ENCODE measurements at regions not wholly inside any gene's neighbourhood (a gene's known extent, or its start where the extent isn't known, plus 50 kb on each side); places are given as distances from the start of the nearest gene placed in this dataset.
"Not testable (repeated sequence)": the region's sequence is repeated elsewhere in the genome, so short reads cannot be mapped to it uniquely, and the experiment has no call there.

DNA sequence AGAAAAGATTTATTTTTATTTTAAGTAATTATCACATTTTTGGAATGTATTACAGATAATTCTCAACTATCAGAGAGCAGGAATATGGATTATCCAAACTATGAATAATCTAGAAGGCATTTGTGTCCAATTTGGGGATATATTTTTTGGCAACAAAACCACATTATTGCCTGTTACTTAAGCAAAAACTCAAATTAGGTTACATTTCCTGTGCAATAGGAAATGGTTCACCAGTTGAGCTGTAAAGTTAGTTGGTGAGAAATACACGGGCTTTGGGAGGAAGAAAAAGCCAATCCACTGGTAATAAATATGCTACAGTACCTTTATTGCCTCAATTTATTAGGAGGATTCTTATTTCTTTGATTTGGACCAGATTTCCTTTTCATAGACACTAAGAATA lies 1075.2 kb downstream of the PCDH9 start:
- H3K36me3 ChIP-seq (ENCODE audit: control insufficient read depth, insufficient read depth, low read length) = no peaks in the 10 kb centered on the region
- no peaks in the 10 kb centered on the region for H3K9me3 ChIP-seq (ENCODE audit: control insufficient read depth, insufficient read depth, low read length)
- no peaks in the 10 kb centered on the region for H3K27me3 ChIP-seq (ENCODE audit: control insufficient read depth, insufficient read depth, low read length)
- H3K4me3 ChIP-seq (ENCODE audit: low read depth, low read length) = no peak overlapping the region
- H3K27ac ChIP-seq (ENCODE audit: low read depth, low read length) = no peak overlapping the region
- H3K4me1 ChIP-seq (ENCODE audit: control insufficient read depth, insufficient read depth, low read length) = no peaks in the 10 kb centered on the region
- H3K9ac ChIP-seq (ENCODE audit: low read depth, low read length) = no peak overlapping the region

- Histone ChIP-seq H3K27me3 (ENCODE audit: control insufficient read depth, insufficient read depth, low read length) (no peaks in the 10 kb centered on the region), H3K4me3 (ENCODE audit: low read depth, low read length) (no peak overlapping the region), H3K4me1 (ENCODE audit: control insufficient read depth, insufficient read depth, low read length) (no peaks in the 10 kb centered on the region), H3K9ac (ENCODE audit: low read depth, low read length) (no peak overlapping the region), H3K36me3 (ENCODE audit: control insufficient read depth, insufficient read depth, low read length) (no peaks in the 10 kb centered on the region), H3K9me3 (ENCODE audit: control insufficient read depth, insufficient read depth, low read length) (no peaks in the 10 kb centered on the region), H3K27ac (ENCODE audit: low read depth, low read length) (no peak overlapping the region)
Measured at GRCh38 chr13:66154354-66154753, 1075.8 kb downstream of the PCDH9 start.

- no peaks in the 10 kb centered on the region for H3K36me3 ChIP-seq (ENCODE audit: control insufficient read depth, insufficient read depth, low read length)
- no peaks in the 10 kb centered on the region for H3K9me3 ChIP-seq (ENCODE audit: control insufficient read depth, insufficient read depth, low read length)
- no peaks in the 10 kb centered on the region for H3K27me3 ChIP-seq (ENCODE audit: control insufficient read depth, insufficient read depth, low read length)
- no peaks in the 10 kb centered on the region for H3K4me1 ChIP-seq (ENCODE audit: control insufficient read depth, insufficient read depth, low read length)
- no peak overlapping the region for H3K27ac ChIP-seq (ENCODE audit: low read depth, low read length)
- no peak overlapping the region for H3K9ac ChIP-seq (ENCODE audit: low read depth, low read length)
- H3K4me3 ChIP-seq (ENCODE audit: low read depth, low read length) = no peak overlapping the region
Measured at GRCh38 chr13:66152596-66152995, 1077.5 kb downstream of the PCDH9 start.

DNA sequence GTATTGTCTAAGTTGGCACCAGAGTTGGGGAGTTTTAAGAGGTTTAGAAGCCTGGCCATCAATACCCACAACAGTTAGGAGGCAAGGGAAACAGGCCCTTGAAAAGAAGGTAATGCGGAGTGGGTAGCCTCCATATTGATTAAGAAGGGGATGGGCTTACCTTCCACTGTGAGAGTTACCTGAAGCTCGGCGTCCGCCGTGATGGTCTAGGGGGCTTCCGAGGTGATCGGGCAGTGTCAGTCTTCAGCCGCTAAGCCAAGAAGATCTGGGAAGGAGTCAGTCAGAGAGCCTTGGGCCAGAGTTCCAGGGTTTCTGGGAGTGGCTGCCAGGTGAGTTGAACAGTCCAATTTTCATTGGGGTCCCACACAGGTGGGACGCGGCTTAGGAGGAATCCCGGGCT lies 1085.8 kb downstream of the PCDH9 start:
- not testable (repeated sequence) for H3K4me3 ChIP-seq (ENCODE audit: low read depth, low read length); H3K4me1 ChIP-seq (ENCODE audit: control insufficient read depth, insufficient read depth, low read length); H3K36me3 ChIP-seq (ENCODE audit: control insufficient read depth, insufficient read depth, low read length); H3K27me3 ChIP-seq (ENCODE audit: control insufficient read depth, insufficient read depth, low read length); H3K27ac ChIP-seq (ENCODE audit: low read depth, low read length); H3K9ac ChIP-seq (ENCODE audit: low read depth, low read length); H3K9me3 ChIP-seq (ENCODE audit: control insufficient read depth, insufficient read depth, low read length)

- Histone ChIP-seq H3K27me3 (ENCODE audit: control insufficient read depth, insufficient read depth, low read length) (no peaks in the 10 kb centered on the region), H3K9ac (ENCODE audit: low read depth, low read length) (no peak overlapping the region), H3K27ac (ENCODE audit: low read depth, low read length) (no peak overlapping the region), H3K9me3 (ENCODE audit: control insufficient read depth, insufficient read depth, low read length) (no peaks in the 10 kb centered on the region), H3K4me3 (ENCODE audit: low read depth, low read length) (no peak overlapping the region), H3K4me1 (ENCODE audit: control insufficient read depth, insufficient read depth, low read length) (no peaks in the 10 kb centered on the region), H3K36me3 (ENCODE audit: control insufficient read depth, insufficient read depth, low read length) (no peaks in the 10 kb centered on the region)
Measured at GRCh38 chr13:66139701-66140100, 1090.4 kb downstream of the PCDH9 start.

DNA sequence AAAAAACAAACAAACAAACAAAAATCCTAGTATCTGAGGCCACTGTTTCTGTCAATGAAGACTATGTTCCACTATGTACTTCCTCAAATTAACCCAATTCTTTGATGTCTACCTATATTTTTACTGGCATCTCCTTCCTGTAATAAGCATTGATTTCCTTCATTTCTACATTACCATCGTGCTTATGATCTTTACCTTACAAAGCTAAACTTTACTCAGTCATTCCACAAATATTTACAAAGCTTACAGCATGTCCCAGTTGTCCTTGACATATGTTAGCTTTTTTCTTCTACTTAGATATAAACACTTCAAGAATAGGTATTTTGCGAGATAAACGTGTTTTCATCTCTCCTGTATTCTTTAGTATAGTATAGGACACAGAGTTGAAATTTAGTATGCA lies 1090.9 kb downstream of the PCDH9 start:
- no peak overlapping the region for H3K4me3 ChIP-seq (ENCODE audit: low read depth, low read length)
- no peaks in the 10 kb centered on the region for H3K27me3 ChIP-seq (ENCODE audit: control insufficient read depth, insufficient read depth, low read length)
- H3K36me3 ChIP-seq (ENCODE audit: control insufficient read depth, insufficient read depth, low read length) = no peaks in the 10 kb centered on the region
- no peaks in the 10 kb centered on the region for H3K9me3 ChIP-seq (ENCODE audit: control insufficient read depth, insufficient read depth, low read length)
- no peaks in the 10 kb centered on the region for H3K4me1 ChIP-seq (ENCODE audit: control insufficient read depth, insufficient read depth, low read length)
- H3K27ac ChIP-seq (ENCODE audit: low read depth, low read length) = no peak overlapping the region
- no peak overlapping the region for H3K9ac ChIP-seq (ENCODE audit: low read depth, low read length)

DNA sequence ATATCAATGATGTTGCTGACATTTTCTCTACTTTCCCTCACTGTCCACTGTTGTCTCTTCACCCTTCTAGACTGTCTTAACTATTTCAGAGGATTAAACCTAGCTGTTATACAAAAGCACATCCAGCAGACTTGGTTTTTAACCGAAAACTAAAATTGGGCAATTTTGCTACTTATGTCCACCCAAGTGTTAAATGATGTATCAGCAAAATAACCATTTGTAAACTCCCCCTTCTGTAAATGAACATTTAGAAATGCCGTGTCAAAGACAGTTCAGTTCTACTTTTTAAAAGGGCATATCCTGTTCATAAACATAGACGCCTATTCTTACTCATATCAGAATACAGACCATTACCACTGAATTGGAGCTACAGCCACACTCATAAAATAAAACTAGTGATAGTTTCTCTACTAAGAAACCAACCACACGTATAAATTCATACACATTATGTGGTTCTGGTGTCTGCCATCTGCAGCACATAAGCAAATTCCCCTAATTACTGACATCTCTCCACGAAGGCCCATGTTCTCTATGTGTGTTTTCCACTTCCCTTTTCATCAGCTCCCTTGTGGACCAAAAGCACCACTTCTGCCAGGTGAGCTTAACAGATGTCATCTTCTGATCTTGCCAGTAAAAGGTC lies 1091.8 kb downstream of the PCDH9 start:
- no peaks in the 10 kb centered on the region for H3K4me1 ChIP-seq (ENCODE audit: control insufficient read depth, insufficient read depth, low read length)
- no peaks in the 10 kb centered on the region for H3K36me3 ChIP-seq (ENCODE audit: control insufficient read depth, insufficient read depth, low read length)
- no peak overlapping the region for H3K9ac ChIP-seq (ENCODE audit: low read depth, low read length)
- H3K9me3 ChIP-seq (ENCODE audit: control insufficient read depth, insufficient read depth, low read length) = no peaks in the 10 kb centered on the region
- no peaks in the 10 kb centered on the region for H3K27me3 ChIP-seq (ENCODE audit: control insufficient read depth, insufficient read depth, low read length)
- no peak overlapping the region for H3K4me3 ChIP-seq (ENCODE audit: low read depth, low read length)
- H3K27ac ChIP-seq (ENCODE audit: low read depth, low read length) = no peak overlapping the region

- Histone ChIP-seq H3K4me3 (ENCODE audit: low read depth, low read length) (no peak overlapping the region), H3K27me3 (ENCODE audit: control insufficient read depth, insufficient read depth, low read length) (no peaks in the 10 kb centered on the region), H3K27ac (ENCODE audit: low read depth, low read length) (no peak overlapping the region), H3K36me3 (ENCODE audit: control insufficient read depth, insufficient read depth, low read length) (no peaks in the 10 kb centered on the region), H3K9me3 (ENCODE audit: control insufficient read depth, insufficient read depth, low read length) (no peaks in the 10 kb centered on the region), H3K4me1 (ENCODE audit: control insufficient read depth, insufficient read depth, low read length) (no peaks in the 10 kb centered on the region), H3K9ac (ENCODE audit: low read depth, low read length) (no peak overlapping the region)
Measured at GRCh38 chr13:66137384-66137783, 1092.8 kb downstream of the PCDH9 start.

DNA sequence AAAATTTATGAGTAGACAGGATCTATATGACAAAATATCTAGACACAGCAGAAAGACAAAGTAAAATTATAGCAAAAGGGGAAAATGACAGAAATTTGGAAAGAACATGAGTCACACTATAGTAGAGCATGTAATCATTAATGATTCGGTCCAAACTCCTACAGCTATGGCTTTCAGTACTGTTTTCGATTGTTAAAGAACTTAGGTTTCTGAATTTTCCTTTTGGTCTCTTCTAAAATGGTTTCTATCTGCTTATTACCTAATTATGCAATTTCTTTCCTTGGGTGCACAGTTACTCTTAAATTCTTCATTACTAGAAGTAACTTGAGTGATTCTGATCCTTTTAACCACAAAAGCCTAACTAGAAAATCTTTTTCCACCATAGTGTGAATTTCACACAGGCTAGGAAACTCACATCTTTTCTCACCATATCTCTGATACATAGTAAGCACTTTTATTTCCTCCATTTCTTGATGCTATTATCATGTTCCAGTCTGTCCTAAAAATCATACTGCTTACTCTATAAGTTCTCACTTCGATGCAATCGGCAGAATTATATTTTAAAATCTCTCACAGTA lies 1101.4 kb downstream of the PCDH9 start:
- Histone ChIP-seq H3K27ac (ENCODE audit: low read depth, low read length) (no peak overlapping the region), H3K4me3 (ENCODE audit: low read depth, low read length) (no peak overlapping the region), H3K9ac (ENCODE audit: low read depth, low read length) (no peak overlapping the region), H3K4me1 (ENCODE audit: control insufficient read depth, insufficient read depth, low read length) (no peaks in the 10 kb centered on the region), H3K9me3 (ENCODE audit: control insufficient read depth, insufficient read depth, low read length) (no peaks in the 10 kb centered on the region), H3K27me3 (ENCODE audit: control insufficient read depth, insufficient read depth, low read length) (no peaks in the 10 kb centered on the region), H3K36me3 (ENCODE audit: control insufficient read depth, insufficient read depth, low read length) (no peaks in the 10 kb centered on the region)

DNA sequence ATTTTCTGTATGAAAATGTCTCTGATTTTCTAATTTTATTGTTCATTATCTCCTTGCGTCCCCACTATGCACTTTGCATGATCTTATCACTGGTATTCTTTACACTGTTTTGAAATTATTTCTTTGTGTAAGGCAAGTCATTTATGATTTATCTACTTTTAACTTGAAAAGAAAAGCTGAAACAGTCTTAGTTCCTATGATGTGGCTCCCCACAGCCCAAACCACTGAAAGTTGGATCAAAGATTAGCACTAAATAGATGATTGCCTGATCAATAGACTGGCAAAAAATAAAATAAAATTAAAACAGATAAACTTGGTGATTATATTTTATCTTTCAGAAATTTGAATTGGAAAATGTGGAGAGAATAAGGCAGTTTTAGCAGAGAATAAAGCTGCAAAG lies 1101.9 kb downstream of the PCDH9 start:
- no peak overlapping the region for H3K9ac ChIP-seq (ENCODE audit: low read depth, low read length)
- H3K4me1 ChIP-seq (ENCODE audit: control insufficient read depth, insufficient read depth, low read length) = no peaks in the 10 kb centered on the region

DNA sequence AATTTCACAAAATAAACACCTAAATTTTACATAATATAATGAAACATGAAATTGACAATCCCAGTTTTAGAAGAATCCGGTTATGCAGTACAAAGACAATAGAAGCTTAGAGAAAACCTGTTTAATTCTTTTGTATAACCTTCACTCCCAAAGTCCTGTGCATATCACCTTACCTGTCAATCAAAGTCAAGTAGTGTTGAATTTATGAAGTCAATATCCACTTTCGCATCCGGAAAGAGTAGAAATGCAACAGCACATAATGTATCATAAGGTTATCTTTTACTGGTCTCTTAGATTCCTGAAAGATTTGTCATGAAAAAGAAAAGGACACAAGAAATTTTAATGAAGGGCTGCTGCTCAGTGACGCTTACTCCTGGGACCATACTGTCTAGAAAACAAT lies 1112.6 kb downstream of the PCDH9 start:
- Histone ChIP-seq H3K27ac (ENCODE audit: low read depth, low read length) (no peak overlapping the region), H3K4me3 (ENCODE audit: low read depth, low read length) (no peak overlapping the region), H3K4me1 (ENCODE audit: control insufficient read depth, insufficient read depth, low read length) (no peaks in the 10 kb centered on the region), H3K36me3 (ENCODE audit: control insufficient read depth, insufficient read depth, low read length) (no peaks in the 10 kb centered on the region), H3K9ac (ENCODE audit: low read depth, low read length) (no peak overlapping the region), H3K27me3 (ENCODE audit: control insufficient read depth, insufficient read depth, low read length) (no peaks in the 10 kb centered on the region), H3K9me3 (ENCODE audit: control insufficient read depth, insufficient read depth, low read length) (no peaks in the 10 kb centered on the region)

More for the DNA sequence above, 1101.9 kb downstream of the PCDH9 start:
- Histone ChIP-seq H3K4me3 (ENCODE audit: low read depth, low read length) (no peak overlapping the region), H3K27me3 (ENCODE audit: control insufficient read depth, insufficient read depth, low read length) (no peaks in the 10 kb centered on the region), H3K9me3 (ENCODE audit: control insufficient read depth, insufficient read depth, low read length) (no peaks in the 10 kb centered on the region), H3K36me3 (ENCODE audit: control insufficient read depth, insufficient read depth, low read length) (no peaks in the 10 kb centered on the region), H3K27ac (ENCODE audit: low read depth, low read length) (no peak overlapping the region)
